SKM-1 treated with dmso at 0.1 percent for 144 hours (cell line): ENCODE measurements at regions not wholly inside any gene's neighbourhood (a gene's known extent, or its start where the extent isn't known, plus 50 kb on each side); places are given as distances from the start of the nearest gene placed in this dataset.

Experiments used
- DNase-seq: peaks from one replicate; lab custom pipeline; 2025; ENCODE audit not compliant: unreplicated experiment; lab: John Stamatoyannopoulos, UW

- no peak for DNase-seq
These were observed 62.2 kb upstream of the ADCY1 start for GRCh38 chr7:45511721-45512597.

- no peak for DNase-seq
These were observed 59.2 kb upstream of the ADCY1 start for GRCh38 chr7:45514944-45515343.

DNA sequence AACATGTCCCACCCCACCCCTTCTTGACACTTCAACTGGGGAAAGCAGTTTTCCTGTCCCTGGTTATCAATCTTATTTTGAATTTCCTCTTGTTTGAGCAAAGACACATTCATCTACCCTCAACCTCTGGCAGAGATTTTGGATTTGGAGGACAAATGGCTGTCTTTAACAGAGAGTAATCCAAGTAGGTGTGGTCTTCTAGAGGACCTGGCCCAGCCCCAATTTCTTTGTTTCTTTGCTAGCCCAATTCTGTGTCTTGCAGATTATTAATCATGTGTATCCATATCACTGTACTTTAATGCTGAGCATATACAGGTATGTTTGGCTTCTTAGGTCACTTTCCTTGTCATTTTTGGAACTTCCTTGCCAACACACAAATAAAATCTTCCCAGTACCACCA lies 58.8 kb upstream of the ADCY1 start:
- no peak for DNase-seq
